ENCODE measurements at regions not wholly inside any gene's neighbourhood (a gene's known extent, or its start where the extent isn't known, plus 50 kb on each side); places are given as distances from the start of the nearest gene placed in this dataset.

GRCh38 chr9:28824432-28824963, 1251.2 kb upstream of the C9orf72 start:
- no peak for DNase-seq
- H3K9ac ChIP-seq (ENCODE audit: extremely low read depth, insufficient read length, low read length): no peak overlapping the region
- H2AFZ ChIP-seq (ENCODE audit: low read length): no peak overlapping the region
- H2BK12ac ChIP-seq (ENCODE audit: insufficient read length, low read depth, low read length): no peak overlapping the region
- no peak overlapping the region for H2BK5ac ChIP-seq (ENCODE audit: insufficient read length, low read length)
- H3K56ac ChIP-seq (ENCODE audit: insufficient read length, low read depth, low read length): no peak overlapping the region
- no peak overlapping the region for H3K23ac ChIP-seq (ENCODE audit: insufficient read length, low read depth, low read length)
- H3T11ph ChIP-seq (ENCODE audit: low read length): no peak overlapping the region
- H3K27me3 ChIP-seq (ENCODE audit: insufficient read depth, low read length): no peaks in the 10 kb centered on the region
- WGBS (ENCODE audit: extremely low coverage, insufficient read length, low lambda C conversion rate): no CpG with 5 or more reads among the region's 1 CpG
- no peak overlapping the region for H3K4me2 ChIP-seq (ENCODE audit: insufficient read depth, insufficient read length, low read length)
- H4K20me1 ChIP-seq (ENCODE audit: control insufficient read depth, insufficient read depth, insufficient read length): no peaks in the 10 kb centered on the region
- H2BK120ac ChIP-seq (ENCODE audit: low read depth, low read length, poor library complexity, severe bottlenecking): no peak overlapping the region
- no peak overlapping the region for H2BK15ac ChIP-seq (ENCODE audit: low read depth, low read length)
- Mint-ChIP-seq H3K9me3 (peaks cover 5 to 11% of the 10 kb centered on the region in 2 experiments; a peak in 4 of 5 replicates), H3K36me3 (ENCODE audit: insufficient read depth in 1 of 3, low read depth in 3 of 3) (peaks cover 0 to 13% (median 11%) of the 10 kb centered on the region in 3 experiments; a peak in 4 of 7 replicates), H3K4me1 (peaks cover 38 to 42% of the 10 kb centered on the region in 2 experiments), H3K4me3 (no peak overlapping the region), H3K27me3 (ENCODE audit: low read depth) (no peaks in the 10 kb centered on the region; the same call in 1 of the 2 replicates), H3K27ac (no peak overlapping the region)
- no peak overlapping the region for H4K8ac ChIP-seq (replicated peaks; ENCODE audit: insufficient read length, low read depth, low read length)
- no peak overlapping the region for H3K4ac ChIP-seq (ENCODE audit: low read depth, low read length)
- H4K91ac ChIP-seq (ENCODE audit: insufficient read length, low read depth, low read length): no peak overlapping the region
- H3K27ac ChIP-seq (ENCODE audit: insufficient read length, low read depth, low read length): no peak overlapping the region
- no peaks in the 10 kb centered on the region for H3K23me2 ChIP-seq (ENCODE audit: insufficient read length, low read depth, low read length, poor library complexity, severe bottlenecking)
- H3K9me3 ChIP-seq (ENCODE audit: control insufficient read depth, low read depth, low read length): no peaks in the 10 kb centered on the region
- H3K79me1 ChIP-seq (ENCODE audit: insufficient read depth, low read depth, low read length, poor library complexity, severe bottlenecking): no peaks in the 10 kb centered on the region
- H3K18ac ChIP-seq (ENCODE audit: insufficient read length, low read depth, low read length): no peak overlapping the region
- peaks cover 12% of the 10 kb centered on the region; the same call in 1 of the 2 replicates for H3K4me1 ChIP-seq (ENCODE audit: insufficient read depth, low read length)
- no peak overlapping the region for H4K5ac ChIP-seq (ENCODE audit: insufficient read length, low read depth, low read length)
- no peak overlapping the region for H3K14ac ChIP-seq (ENCODE audit: insufficient read depth, low read length)
- no peaks in the 10 kb centered on the region for H3K79me2 ChIP-seq (ENCODE audit: insufficient read depth, low read length)
- no peak for TF ChIP-seq CTCF (conservative IDR thresholded peaks at IDR 0.05)
- H2BK20ac ChIP-seq (ENCODE audit: low read depth, low read length, poor library complexity, severe bottlenecking): no peak overlapping the region
- no peak overlapping the region for H2AK5ac ChIP-seq (ENCODE audit: insufficient read length, low read length)

All from H9 (cell line).